Inferior parietal cortex (tissue), 1 donor: ENCODE measurements at regions not wholly inside any gene's neighbourhood (a gene's known extent, or its start where the extent isn't known, plus 50 kb on each side); places are given as distances from the start of the nearest gene placed in this dataset.
"Not testable (repeated sequence)": the region's sequence is repeated elsewhere in the genome, so short reads cannot be mapped to it uniquely, and the experiment has no call there.

Experiments
- DNase-seq: peaks from one replicate; pipeline ENCODE4 v3.0.0-alpha.2; 2016; ENCODE audit errors: extremely low spot score

GRCh38 chr12:83365317-83365716 lies 678.6 kb downstream of the TMTC2 start:
- no peak for DNase-seq

GRCh38 chr12:83361475-83361874 lies 674.8 kb downstream of the TMTC2 start:
- no peak for DNase-seq

GRCh38 chr12:83361071-83361470 lies 674.4 kb downstream of the TMTC2 start:
- DNase-seq: no peak

GRCh38 chr12:83349907-83350611 lies 663.4 kb downstream of the TMTC2 start:
- DNase-seq: no peak

GRCh38 chr12:83346333-83346732 lies 659.6 kb downstream of the TMTC2 start:
- DNase-seq: no peak

- DNase-seq: no peak
Measured at GRCh38 chr12:83343767-83344166, 657.1 kb downstream of the TMTC2 start.

GRCh38 chr12:83335748-83336147 lies 649.0 kb downstream of the TMTC2 start:
- DNase-seq: no peak

GRCh38 chr12:83326666-83327065 lies 640.0 kb downstream of the TMTC2 start:
- DNase-seq: no peak

- DNase-seq: no peak
Measured at GRCh38 chr12:83323866-83324265, 637.2 kb downstream of the TMTC2 start.

GRCh38 chr12:83322809-83323208 lies 636.1 kb downstream of the TMTC2 start:
- DNase-seq: no peak

- no peak for DNase-seq
Measured at GRCh38 chr12:83321971-83322370, 635.3 kb downstream of the TMTC2 start.

GRCh38 chr12:83320350-83320749 lies 633.6 kb downstream of the TMTC2 start:
- DNase-seq: no peak

GRCh38 chr12:83318386-83319098 lies 631.8 kb downstream of the TMTC2 start:
- DNase-seq: no peak

GRCh38 chr12:83317595-83317994 lies 630.9 kb downstream of the TMTC2 start:
- DNase-seq: no peak

- DNase-seq: no peak
Measured at GRCh38 chr12:83313827-83314226, 627.1 kb downstream of the TMTC2 start.

- no peak for DNase-seq
Measured at GRCh38 chr12:83313322-83313721, 626.6 kb downstream of the TMTC2 start.

GRCh38 chr12:83276904-83277303 lies 590.2 kb downstream of the TMTC2 start:
- no peak for DNase-seq

- DNase-seq: no peak
Measured at GRCh38 chr12:83271201-83271600, 584.5 kb downstream of the TMTC2 start.

GRCh38 chr12:83265808-83266207 lies 579.1 kb downstream of the TMTC2 start:
- DNase-seq: no peak

GRCh38 chr12:83261998-83262397 lies 575.3 kb downstream of the TMTC2 start:
- DNase-seq: no peak

GRCh38 chr12:83260126-83260525 lies 573.4 kb downstream of the TMTC2 start:
- DNase-seq: not testable (repeated sequence)

- DNase-seq: no peak
Measured at GRCh38 chr12:83257726-83258125, 571.0 kb downstream of the TMTC2 start.

GRCh38 chr12:83256562-83256961 lies 569.9 kb downstream of the TMTC2 start:
- DNase-seq: no peak
